NCI-H2196 treated with DMSO at 0.1 percent for 48 hours (cell line): ENCODE measurements at regions not wholly inside any gene's neighbourhood (a gene's known extent, or its start where the extent isn't known, plus 50 kb on each side); places are given as distances from the start of the nearest gene placed in this dataset.
"Not testable (repeated sequence)": the region's sequence is repeated elsewhere in the genome, so short reads cannot be mapped to it uniquely, and the experiment has no call there.

Experiments
- DNase-seq: peaks from one replicate; lab custom pipeline; 2025; ENCODE audit not compliant: unreplicated experiment; lab: John Stamatoyannopoulos, UW

DNA sequence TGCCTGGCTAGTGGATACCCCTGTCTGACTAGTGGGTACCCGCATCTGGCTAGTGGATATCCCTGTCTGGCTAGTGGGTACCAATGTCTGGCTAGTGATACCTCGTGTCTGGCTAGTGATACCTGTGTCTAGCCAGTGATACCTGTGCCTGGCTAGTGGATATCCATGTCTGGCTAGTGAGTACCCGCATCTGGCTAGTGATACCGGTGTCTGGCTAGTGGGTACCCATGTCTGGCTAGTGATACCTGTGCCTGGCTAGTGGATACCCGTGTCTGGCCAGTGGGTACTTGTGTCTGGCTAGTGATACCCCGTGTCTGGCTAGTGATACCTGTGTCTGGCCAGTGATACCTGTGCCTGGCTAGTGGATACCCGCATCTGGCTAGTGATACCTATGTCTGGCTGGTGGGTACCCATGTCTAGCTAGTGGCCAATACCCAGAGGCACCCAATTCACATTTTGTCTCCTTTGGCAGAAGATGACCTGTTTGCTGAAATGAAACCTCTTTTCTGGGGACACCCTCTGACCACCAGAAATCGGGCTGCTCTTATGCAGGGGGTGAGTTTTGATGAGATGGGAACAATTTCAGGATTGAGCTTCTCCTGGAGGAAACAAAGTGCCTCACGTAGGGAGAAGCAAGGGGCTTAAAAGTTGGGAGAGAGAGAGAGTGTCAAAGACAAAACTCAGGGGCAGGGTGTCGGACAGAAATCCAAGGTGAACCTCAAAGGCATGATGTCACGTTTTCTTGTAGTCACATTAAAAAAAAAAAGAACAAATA, 63.4 kb downstream of the SMIM38 start:
- DNase-seq: no peak

DNA sequence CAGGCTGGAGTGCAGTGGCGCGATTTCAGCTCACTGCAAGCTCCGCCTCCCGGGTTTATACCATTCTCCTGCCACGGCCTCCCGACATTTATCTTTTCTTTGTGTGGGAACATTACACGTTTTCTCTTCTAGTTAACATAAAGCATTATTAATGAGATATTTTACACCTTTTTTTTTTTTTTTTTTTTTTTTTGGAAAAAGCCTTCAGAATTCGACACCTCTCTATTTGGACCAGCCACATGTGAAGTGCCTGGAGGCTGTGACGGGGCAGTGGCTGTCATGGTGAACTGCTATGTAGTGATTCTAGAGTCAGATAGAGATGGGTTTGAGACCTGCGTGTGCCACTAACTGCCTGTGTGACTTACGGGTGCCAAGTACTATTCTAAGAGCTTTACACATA, 64.3 kb downstream of the SMIM38 start:
- DNase-seq: no peak

DNA sequence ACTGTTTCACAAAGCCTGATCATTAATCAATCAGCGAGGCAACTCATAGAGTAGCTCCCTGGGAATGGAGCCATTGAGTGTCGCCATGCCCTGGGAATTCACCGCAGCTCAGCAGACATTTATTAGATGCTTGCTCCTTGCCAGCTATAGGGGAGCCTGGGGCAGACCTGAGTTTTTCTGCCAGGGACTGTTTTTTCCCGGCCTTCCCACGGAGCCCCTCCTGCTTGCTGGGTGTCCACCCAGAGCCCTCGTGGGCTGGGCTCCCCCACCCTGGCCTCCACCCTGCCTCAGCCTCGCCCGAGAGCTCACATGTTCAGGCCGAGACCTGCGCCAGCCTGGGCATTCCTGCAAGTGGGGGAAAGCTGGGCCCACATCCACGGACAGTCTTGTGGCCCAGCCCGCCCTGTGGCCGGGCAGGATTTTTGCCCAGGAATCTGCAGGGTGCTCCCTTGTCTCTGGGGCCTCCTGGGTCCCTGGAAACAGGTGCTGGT, 64.9 kb downstream of the SMIM38 start:
- DNase-seq: no peak

DNA sequence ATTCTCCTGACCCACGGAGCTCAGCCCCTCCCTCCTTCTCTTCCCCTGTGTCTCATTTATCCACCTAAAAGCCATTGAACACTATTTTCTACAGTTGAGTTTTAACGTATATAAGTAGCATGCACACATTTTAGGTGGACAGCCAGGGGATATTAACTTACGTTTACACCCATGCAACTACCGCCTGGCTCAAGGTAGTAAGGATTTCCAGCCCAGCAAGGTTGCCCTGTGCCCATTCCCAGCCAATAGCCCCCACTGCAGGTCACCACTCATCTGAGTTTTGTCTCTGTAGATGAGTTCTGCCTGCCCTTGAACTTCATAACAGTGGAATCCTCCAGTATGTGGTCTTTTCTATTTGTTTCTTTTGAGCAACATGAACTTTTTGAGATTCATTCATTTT, 65.4 kb downstream of the SMIM38 start:
- DNase-seq: no peak

DNA sequence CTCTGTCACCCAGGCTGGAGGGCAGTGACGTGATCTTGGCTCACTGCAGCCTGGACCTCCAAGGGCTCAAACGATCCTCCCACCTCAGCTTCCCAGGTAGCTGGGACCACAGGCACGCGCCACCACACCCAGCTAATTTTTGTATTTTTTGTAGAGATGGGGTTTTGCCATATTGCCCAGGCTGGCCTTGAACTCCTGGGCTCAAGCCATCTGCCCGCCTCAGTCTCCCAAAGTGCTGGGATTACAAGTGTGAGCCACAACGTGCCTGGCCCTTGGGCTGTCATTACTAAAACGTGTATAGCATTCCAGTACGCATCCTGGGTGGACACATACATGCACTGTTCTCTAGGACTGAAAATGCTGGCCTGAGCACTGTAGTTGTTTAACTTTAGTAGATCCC, 65.9 kb downstream of the SMIM38 start:
- DNase-seq: not testable (repeated sequence)

DNA sequence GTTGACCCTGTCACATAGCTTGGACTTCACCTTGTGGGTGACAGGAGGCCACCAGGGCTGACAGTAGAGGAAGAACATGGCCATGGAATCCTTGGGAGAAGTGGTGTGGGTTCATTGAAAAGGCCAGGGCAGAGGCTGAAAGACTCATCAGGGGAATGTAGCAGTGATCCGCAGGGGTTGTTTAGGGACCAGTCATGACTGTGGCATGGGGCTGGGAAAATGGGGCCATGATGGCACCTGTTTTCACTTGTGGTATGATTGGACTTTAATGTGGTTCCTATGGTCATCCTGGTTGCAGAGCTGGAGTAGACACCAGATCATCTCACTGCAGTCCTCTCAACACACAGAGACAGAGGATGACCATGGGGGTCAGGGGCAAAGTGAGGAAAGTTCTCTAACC, 66.7 kb upstream of the MYEOV start:
- DNase-seq: no peak

DNA sequence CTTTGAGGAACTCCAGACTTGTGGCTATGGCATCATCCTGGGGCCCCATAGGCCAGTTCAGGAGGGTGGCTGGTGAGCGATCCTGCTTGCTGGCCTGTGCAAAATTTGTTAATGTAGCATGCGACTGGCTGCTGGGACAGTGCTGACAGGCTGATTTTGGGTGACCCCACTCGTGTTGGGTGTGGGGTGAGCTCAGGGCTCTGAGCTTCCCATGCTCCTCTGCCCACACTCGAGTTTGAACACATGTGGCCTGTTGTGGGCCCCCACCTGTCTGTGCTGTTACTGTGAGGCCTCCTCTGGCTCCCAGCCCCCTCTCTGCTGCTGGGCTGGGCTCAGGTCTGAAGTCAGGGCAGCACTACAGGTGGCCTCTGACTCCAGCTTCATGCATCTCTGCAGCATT, 64.4 kb upstream of the MYEOV start:
- no peak for DNase-seq

DNA sequence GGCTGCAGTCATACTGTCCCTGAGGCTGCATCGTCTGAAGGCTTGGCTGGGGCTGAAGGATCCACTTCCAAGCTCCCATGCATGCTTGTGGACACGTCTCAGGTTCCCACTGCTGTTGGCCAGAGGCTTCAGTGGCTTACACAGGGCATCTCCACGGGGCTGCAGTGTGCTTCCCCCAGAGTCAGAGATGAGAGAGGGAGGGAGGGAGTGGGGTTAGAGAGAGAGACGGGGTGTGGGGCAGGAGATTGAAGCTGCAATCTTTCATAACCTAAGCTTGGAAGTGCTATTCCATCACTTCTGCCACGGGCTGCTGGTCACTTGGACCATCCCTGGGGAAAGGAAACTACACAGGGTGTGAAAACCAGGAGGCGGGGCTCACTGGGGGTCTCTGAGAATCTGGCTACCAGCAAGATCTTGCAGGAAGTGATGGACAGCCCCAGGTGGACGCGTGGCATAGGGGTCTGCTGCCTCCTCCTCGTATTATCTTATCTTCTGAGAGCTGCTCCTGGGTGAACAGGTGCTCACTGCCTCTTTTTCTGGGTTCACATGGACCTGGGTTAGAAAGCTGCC, 63.0 kb upstream of the MYEOV start:
- DNase-seq: no peak

DNA sequence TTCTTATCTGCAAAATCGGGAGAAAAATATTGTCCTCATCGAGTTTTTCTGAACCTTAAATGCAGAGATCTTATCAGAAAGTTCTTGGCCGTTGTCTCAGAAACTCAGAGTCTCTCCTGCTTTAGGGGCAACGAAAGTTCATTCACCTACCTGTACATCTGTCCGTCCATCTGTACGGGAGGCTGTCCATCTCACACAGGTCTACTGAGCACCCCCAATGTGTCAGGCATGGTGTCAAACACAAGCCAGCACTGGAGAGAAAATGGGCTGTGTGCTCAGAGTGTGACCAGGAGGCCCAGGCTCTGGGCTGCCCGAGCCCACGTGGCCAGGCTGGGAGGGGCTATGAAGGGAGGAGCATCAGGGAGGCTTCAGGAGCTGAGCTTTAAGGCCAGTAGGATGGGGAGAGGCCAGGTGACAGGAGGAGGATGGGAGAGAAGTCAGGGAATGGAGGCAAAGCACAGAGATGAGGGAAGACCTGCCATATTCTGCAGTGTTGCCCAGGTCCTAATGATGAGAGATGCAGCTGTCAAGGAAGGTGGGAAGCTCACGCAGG, 62.4 kb upstream of the MYEOV start:
- no peak for DNase-seq

DNA sequence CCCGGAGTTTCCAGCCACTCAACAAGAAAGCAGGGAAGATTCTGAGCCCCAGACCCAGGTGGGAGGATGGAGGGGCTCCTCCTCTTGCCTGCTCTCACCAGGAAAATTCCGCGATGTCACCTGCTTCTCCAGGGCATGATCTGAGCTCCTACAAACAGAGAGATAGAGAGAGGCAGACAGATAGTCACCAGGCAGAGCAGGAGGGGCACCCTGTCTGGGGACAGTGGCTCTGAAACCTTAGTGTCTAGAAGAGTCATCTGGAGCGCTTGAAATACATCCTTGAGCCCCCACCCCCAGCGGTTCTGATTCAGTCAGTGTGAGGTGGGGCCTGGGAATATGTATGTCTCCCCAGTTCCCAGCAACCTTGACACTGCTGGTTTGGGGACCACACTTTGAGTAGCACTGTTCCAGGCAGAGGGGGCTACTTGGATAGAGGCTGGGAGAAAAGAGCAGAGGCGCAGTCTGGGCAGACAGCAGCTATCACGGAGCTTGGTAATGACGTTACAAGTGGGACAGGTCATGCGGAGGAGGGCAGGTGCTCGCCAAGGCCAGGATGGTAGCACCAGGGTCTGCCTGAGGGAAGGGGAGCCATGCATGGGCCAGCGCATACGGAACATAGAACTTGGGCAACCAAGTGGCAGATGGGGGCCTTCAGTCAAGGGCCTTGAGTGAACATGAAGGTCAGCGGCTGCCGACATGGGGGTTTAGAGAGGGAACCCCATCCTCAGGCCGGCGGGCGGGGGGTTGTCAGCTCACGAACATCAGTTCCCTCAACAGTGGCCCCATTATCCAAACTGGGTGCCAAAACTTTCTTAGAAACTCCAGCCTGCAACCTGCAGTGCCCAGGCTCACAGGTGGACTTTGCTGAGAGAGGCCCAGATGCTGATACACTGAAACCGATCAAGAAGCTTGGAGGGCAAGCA, 60.9 kb upstream of the MYEOV start:
- no peak for DNase-seq

DNA sequence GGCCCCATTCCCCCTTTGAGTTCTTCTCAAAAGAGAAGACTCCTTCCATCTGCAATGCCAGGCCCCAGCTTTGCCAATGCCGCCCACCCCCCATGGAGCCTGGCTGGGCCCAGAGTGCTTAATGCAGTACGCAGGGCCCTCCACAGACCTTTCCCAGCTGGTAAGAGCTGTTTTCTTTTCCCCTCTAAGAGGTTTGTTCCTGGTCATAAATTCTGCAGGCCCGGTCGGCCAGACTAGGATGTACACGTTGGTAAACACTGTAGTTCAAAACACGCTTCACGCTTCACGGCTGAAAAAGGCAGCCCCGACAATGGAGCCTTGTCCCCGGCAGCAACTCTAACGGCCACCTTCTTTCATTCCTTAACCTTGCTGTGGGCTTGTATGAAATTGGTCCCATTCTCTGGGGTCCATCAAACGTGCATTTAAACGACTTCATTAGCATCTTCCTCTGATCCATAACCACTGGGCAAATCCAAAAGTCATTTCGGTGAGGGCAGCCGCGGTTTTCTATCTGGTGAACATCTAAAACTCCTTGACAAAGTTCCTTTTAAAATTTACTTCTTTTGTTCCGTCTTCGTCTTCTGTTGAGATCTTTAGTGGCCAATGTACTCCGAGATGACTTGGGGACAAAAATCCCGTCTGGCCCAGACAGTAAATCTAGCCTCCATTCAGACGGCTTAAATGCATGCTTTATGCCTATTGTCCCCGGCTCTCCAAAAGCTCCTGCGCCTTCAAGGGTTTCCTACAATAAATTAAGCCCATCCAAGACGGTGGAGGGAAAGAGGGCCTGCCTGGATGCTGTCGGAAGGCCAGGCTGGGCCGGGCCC, 60.0 kb upstream of the MYEOV start:
- no peak for DNase-seq

DNA sequence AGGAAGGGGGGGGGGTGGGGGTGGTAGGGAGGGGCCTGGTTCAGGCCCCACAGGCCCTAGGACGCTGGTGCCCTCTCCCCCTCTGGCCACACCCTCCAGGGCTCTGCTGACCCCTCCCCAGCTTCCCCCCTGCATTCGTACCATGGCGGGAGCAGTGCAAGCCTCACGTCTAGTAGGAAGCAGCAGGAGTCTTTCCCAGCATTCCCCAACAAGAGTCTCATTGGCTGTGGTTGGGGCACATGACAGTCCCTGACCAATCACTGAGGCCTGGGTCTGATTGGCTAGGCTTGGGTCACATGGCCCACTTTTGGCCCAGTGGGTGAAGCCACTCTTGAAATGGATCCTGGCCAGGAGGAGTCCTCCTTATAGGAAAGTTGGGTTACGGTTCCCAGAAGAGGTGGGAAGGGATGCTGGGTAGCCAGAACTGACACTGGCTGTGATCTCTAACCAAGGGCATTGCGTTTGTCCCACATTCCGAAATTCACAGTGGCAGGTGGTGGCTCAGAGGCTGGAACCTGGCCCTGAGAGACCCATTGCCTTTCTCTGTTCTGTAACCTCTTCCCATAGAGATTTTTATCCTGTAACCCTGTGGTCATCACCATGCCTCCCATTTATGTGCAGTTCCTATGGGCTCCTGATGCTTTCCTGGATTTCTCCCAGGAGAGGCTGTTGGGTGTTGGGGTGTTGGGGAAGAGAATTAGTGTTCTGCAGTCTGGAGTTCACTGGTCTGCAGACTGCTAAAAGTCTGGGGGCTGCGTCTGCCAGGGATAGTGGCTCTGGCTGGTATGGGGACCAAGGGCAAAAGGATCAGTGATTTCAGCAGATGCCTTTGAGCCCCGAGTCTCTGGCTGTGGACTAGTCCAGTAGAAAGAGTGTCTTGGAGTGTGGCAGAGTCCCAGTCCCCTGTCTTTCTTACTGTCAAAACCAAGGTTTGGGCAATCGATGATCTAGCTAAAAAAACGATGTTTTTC, 58.9 kb upstream of the MYEOV start:
- no peak for DNase-seq

DNA sequence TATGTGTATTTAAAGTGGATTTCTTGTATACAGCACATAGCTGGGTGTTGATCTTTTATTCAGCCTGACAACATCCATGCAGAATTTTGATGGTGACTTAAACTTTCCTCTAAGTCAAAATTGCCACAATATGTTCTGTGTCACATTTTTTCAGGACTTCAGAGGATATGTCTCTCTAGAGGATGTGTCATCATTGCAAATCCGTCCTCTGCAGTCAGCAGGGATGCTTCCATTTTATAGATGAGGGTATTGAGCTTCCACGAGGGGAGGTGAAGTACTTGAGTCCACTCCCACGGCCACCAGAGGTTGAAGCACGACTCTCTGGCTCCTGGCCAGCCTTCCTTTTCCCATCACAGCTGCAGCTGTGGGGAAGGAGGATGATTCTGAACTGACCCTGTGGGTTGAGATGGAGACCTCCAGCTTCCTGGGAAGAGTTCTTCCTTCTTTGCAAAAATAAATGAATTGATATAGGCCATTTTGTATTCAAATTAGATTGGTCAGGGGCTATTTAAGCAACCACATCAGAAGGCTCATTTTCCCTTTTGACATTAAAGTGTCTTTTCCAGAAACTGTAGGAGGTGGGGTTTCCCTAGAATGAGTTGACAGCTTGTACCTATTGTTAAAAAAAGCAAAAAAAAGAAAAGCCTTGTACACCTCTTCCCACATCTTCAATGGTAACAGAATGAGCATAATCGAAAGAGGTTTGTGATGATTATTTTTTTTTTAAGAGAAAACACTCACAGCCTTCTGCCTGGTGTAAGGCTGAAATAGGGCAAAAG, 55.2 kb upstream of the MYEOV start:
- DNase-seq: no peak

DNA sequence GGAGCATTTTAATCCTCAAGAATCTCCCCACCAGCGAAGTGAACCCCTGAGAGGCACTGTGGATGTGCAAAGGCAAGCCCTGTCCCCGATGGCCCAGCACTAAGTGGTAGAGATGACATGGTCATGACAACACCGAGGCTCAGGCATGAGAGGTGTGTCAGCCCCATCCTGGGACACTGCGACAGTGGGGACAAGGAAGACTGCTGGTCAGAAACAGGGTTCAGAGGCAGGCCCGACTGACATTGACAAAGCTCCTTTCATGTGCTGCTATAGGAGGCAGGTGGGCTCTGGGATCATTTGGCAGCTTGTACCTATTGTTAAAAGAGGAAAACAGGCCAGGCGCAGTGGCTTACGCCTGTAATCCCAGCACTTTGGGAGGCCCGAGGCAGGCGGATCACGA, 54.3 kb upstream of the MYEOV start:
- DNase-seq: no peak

DNA sequence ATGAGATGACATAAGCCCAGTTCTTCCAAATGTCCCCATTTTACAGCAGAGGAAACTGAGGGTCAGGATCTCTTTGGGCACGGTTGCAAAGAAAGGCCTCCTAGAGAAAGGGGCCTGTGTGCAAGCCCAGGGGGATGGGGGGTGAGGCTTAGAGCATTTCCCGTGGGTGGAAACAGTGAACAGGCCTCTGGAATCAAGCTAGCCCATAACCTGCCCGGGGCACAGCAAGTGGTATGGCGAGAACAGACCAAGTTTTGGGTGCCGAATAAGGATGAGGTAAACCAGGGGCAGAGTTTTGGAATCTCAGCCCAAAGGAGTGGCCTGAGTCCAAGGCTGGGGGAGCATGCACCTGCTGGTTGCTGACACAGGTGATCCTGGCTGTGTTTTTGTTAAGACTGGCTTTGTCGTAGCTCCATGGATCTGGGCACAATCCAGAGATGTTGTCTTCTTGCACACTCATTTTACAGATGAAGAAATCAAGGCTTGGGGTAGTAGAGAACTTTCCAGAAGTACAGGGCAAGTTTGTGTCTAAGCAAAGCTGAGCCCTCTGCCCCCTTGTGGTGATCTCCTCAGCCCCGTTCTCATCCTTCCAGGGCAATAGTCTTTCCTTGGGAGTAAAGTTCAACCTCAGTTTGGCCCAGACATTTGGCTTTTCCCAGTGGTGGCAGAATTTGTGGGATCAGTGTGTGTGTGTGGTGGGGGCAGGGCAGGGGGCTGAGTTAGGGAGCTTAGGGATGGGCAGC, 53.5 kb upstream of the MYEOV start:
- DNase-seq: no peak

DNA sequence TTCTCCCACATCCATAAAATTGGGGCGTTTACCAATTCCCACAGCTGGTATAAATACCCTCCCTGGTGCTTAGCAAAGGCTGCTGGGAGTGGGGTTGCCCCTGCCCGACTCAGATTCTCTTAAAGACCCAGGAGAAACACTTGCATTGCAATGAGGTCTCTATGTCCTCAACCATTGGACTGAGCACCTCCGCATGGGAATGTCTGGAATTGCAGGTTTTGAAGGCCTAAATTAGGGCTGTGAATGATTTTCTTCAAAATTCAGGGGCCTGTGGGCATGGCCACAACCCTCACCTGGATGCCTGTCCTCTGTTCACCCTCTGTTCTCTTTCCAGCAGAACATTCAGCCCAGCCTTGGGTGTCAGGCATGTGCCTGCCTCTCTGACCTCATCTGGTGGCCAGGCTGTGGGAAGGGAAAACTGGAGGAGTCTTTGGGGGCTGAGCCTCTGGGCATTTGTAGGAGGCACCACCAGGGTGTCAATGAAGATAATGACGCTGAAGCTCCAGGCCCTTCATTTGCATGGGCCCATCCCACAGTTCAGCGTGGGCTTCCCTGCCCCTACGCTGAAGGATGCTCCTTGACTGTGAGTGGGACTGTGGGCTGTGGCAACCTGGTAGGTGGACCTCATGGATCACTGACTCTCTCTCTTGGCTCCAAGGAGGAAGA, 52.7 kb upstream of the MYEOV start:
- no peak for DNase-seq

DNA sequence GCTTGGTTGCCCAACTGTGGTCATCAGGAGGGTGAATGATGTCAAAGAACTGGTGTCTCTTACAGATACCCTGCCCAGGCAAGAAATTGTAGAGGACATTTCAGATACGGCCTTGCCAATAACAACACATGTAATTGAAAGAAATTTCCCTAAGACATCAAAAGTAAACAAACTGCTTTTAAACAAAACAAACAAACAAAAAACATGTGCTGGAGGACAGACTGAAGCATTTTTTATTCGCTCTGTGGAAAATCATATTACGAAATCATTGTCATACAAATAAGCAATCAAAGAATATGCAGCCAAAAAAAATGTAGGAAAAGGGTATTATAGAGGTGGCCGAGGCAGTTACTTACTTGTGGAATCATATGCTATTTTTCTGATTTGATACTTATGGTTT, 52.1 kb upstream of the MYEOV start:
- DNase-seq: no peak
